RKO (cell line): ENCODE measurements at regions not wholly inside any gene's neighbourhood (a gene's known extent, or its start where the extent isn't known, plus 50 kb on each side); places are given as distances from the start of the nearest gene placed in this dataset.
"Not testable (repeated sequence)": the region's sequence is repeated elsewhere in the genome, so short reads cannot be mapped to it uniquely, and the experiment has no call there.

Experiments used
- DNase-seq: peaks from one replicate; pipeline ENCODE4 v3.0.0-alpha.2; 2016; ENCODE audit warnings: low spot score

DNA sequence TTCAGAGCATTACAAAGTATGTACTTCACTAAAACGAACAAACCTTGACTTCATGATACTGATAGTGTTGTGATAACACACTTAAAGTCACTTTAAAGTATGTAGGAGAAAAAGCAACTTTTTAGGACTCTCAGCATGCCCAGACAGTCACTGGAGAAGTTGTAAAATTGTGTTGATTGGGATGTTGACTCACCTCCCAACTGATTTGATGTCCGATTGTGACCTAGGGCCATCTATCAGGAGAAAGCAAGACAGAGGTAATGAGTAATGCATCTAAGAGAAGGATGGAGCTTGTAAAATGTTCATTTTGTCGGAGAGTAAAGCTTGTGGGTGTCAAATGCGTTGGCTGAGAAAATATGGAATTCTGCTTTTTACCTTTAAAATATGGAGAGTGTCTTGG lies 135.4 kb upstream of the SEMA3D start:
- DNase-seq: no peak

- no peak for DNase-seq
Measured at GRCh38 chr7:85320699-85321476, 134.0 kb upstream of the SEMA3D start.

DNA sequence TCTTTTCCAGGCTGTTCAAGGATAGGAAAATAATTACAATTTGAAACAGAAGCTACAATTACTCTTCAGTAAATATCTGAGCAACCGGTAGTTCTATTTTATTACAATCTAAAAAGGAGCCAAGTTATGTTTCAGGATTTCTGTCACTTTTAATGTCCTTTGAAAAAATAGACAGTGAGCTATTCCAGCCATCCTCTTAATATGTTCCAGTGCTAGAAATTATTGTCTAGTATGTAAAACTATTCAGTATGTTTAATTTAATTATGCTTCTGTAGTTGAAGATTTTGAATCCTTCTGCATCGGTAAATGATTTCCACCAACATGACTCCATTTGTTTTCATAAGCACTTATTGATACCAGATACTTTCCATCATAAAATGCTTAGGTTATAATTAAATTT lies 129.6 kb upstream of the SEMA3D start:
- no peak for DNase-seq

DNA sequence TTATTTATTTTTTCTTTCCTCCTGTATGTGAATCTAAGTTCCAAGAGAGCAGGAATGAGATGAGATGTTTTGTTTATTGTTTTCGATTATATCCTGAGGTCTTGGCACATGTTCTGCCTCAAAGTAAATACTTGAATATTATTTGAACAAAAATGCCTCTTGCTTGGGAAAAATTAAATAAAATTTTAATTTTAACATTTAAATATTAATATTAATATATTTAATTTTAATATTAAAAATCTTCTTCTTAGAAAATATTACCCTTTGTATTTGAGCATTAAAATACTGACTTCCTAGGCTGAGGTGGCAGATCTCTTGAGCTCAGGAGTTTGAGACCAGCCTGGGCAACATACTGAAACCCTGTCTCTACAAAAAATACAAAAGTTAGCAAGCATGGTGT lies 123.4 kb upstream of the SEMA3D start:
- no peak for DNase-seq

DNA sequence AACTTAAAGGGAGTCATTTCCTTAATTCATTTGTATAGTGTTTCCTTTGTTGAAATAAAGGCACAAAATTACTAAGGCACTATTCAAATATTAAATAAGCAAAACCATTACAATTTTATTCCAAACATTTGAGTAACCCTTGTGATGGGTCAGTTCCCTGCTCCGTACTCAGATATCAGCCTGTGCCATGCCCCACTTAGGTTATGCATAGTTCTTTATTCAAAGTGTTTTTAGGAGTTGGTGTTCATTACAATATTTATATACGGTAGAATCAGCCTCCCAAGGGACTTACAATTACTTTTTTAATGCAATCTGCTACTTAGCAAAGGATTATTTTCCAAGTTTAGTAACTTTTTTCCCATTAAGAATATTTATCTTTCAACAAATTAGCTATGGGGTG lies 119.3 kb upstream of the SEMA3D start:
- no peak for DNase-seq

- no peak for DNase-seq
Measured at GRCh38 chr7:85294176-85294575, 107.3 kb upstream of the SEMA3D start.

- no peak for DNase-seq
Measured at GRCh38 chr7:85292908-85293576, 106.2 kb upstream of the SEMA3D start.

DNA sequence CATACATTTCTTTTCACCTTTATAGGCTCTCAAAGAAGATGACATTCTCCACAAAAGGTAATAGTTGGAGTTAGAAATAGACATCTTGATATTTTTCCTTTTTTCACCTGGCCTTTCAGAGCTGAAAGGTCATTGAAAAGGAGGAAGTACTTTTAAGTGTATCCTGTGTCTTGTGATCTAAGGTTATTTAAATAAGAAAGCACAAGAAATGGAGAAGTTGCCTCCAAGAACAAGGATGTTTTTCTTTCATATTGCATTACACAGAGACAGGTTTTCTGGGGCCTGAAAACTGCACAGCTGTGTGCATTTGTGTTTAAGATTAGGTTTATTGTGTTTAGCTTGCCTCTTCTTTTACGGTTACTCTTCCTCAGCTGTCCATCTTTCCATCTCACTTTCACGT lies 103.4 kb upstream of the SEMA3D start:
- no peak for DNase-seq

- DNase-seq: no peak
Measured at GRCh38 chr7:85289279-85289678, 102.4 kb upstream of the SEMA3D start.

DNA sequence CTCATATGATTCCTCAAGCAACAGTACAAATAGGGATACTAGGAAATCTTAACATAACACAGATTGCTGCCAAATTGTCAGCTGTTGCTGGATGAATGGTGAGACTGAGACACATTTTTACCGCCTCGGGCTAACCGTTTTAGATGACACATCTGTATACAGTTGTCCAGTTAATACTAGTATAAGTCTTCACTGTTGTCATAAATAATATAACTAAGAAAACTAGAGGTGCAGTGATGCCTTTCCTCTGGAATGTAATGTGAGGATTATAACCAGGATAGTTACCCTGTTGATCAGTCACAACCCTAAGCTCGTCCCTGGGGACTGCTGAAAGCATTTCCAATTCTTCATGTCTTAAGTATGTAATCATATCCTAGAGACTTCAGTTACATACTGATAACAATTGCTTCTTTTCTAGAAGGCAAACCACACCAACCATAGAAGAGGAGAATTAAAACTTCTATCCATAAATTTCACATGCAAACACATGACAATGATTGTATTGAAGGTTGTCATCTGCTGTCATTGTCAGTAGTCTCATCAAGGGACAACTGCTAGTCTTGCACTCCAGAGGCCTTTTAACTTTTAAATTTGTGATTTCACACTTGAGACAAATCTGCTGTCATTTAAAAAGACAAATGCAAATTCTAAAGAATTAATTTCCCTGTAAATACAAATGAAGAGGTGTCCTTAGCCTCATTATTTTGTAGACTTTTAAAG lies 100.4 kb upstream of the SEMA3D start:
- DNase-seq: no peak

DNA sequence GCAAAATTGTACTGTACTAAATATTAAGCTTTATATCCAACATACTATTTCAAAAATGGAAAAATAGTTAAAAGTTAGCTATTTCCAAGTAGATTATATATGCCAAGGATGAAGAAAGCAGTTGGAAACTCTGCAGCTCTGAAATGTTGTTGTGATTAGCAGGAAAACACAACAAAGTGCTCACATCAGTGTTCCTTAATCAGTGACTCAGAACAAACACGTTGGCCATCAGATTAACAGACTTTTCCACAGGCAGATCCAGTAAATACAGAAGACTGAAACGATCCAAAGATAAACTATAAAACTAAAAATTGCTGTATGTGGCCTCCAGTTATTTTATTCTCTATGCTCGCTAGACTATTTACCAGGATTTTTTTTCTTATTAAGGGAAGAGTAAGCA lies 99.6 kb upstream of the SEMA3D start:
- no peak for DNase-seq

- no peak for DNase-seq
Measured at GRCh38 chr7:85285527-85285926, 98.7 kb upstream of the SEMA3D start.

DNA sequence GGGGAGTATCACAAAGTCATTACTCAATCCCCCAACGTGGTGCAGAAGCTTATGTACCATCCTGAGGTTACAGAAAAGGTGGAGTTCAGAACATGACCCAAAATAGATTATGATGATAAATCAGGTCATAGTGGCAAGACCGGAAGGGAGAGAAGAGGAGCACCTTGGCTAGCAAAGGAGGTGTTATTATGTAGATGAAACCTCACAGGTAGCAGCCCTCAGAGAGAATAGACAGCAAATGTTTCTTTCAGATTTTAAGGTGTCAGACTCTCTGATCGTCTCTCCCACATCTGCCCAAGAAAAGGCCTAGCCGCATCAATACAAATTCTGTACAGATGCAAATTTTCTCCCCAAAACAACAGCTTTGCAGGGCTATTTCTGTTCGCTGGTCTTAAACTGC lies 88.3 kb upstream of the SEMA3D start:
- no peak for DNase-seq

DNA sequence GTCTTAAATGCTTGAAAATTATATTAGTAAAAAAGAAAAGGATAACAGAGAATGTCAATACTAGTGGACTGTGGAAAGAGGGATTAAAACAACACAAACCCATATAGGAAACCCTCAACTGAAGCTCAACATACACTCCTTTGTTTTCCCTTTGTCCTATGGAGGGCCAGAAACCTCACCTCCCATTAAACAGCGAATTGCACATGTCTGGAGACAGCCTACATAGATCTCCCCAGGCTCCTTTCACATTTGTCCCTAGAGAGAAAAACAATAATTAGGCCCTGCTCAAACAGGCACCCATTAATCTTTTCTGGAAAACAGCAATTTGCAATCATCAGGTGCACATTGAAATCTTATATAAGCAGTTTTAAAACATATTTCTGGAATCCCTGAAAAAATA lies 87.6 kb upstream of the SEMA3D start:
- DNase-seq: no peak

GRCh38 chr7:85262891-85263290 lies 76.0 kb upstream of the SEMA3D start:
- no peak for DNase-seq

DNA sequence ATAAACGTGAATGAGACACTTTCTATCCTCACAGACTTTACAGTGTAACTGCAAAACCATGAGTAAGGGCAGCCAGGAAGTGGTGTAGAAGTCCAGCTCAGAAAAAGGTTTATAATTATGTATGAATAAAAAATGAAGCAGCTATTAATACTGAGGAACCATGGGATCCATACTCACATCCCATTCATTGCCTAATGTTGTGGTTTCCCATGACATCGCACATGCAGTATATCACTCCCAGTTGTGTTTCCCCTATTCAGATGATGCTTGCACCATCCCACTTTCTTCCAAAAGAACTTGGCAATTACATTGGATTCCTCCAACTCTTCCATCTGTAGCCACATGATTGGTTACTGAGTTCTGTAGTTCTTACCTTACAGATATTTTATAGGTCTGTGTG lies 74.5 kb upstream of the SEMA3D start:
- DNase-seq: no peak

DNA sequence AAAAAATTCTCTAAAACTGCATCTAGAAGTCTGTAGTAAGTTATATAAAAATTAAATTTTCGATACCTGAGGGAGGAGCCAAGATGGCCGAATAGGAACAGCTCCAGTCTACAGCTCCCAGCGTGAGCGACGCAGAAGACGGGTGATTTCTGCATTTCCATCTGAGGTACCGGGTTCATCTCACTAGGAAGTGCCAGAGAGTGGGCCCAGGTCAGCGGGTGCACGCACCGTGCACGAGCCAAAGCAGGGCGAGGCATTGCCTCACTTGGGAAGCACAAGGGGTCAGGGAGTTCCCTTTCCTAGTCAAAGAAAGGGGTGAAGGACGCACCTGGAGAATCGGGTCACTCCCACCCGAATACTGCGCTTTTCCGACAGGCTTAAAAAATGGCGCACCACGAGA lies 62.9 kb upstream of the SEMA3D start:
- not testable (repeated sequence) for DNase-seq

DNA sequence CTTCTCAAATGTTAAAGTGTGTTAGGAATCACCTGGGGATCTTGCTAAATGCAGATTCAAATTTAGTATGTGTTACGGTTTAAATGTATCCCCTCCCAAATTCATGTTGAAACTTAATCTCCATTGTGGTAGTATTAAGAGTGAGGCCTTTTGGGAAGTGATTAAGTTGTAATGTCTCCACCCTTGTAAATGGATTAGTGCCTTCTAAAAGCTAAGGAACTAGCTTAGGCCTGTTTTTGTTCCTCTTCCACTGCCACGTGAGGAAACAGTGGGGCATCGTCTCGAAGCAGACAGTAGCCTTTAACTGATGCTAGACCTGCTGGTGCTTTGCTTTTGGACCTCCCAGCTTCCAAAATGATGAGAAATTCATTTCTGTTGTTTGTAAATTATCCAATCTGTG lies 52.3 kb upstream of the SEMA3D start:
- DNase-seq: no peak

DNA sequence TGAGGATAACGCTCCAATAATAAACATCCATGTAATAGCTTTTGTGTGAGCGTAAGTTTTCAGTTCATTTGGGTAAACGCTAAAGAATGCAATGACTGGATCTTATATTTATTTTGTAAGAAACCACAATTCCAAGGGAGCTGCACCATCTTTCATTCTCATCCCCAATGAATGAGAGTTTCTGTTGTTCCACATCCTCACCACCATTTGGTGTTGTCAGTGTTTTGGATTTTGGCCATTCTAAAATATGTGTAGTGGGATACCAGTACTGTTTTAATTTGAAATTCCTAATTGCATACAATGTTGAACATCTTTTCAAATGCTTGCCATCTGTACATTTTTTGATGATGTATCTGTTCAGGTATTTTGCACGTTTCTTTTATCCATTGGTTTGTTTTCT lies 50.9 kb upstream of the SEMA3D start:
- no peak for DNase-seq
